BE2C (cell line): ENCODE measurements at regions not wholly inside any gene's neighbourhood (a gene's known extent, or its start where the extent isn't known, plus 50 kb on each side); places are given as distances from the start of the nearest gene placed in this dataset.
"Not testable (repeated sequence)": the region's sequence is repeated elsewhere in the genome, so short reads cannot be mapped to it uniquely, and the experiment has no call there.

Experiments
- DNase-seq: peaks from one replicate; pipeline ENCODE4 v3.0.0-alpha.2; 2020
- H3K27me3 ChIP-seq: fragments of 250-450 bp; sonication (Bioruptor Pico); 2 replicates; pipeline ENCODE4 v1.5.1; 2020; ENCODE audit warnings: mild to moderate bottlenecking
- H3K36me3 ChIP-seq: fragments of 250-450 bp; sonication (Bioruptor Pico); 2 replicates; pipeline ENCODE4 v1.5.1; 2020; ENCODE audit warnings: mild to moderate bottlenecking
- H3K4me1 ChIP-seq: fragments of 250-450 bp; sonication (Bioruptor Pico); 2 replicates; pipeline ENCODE4 v1.5.1; 2020
- H3K4me3 ChIP-seq: 2 replicates; pipeline ENCODE4 v1.5.1; 2011; ENCODE audit warnings: low read depth, low read length
- H3K9me3 ChIP-seq: fragments of 250-450 bp; sonication (Bioruptor Pico); 2 replicates; pipeline ENCODE4 v1.5.1; 2020
- TF ChIP-seq, protein P1 (sequence below): IDR thresholded peaks from 2 replicates; pipeline ENCODE4 v1.5.1; 2012; ENCODE audit warnings: mild to moderate bottlenecking, low read depth, low read length

DNA sequence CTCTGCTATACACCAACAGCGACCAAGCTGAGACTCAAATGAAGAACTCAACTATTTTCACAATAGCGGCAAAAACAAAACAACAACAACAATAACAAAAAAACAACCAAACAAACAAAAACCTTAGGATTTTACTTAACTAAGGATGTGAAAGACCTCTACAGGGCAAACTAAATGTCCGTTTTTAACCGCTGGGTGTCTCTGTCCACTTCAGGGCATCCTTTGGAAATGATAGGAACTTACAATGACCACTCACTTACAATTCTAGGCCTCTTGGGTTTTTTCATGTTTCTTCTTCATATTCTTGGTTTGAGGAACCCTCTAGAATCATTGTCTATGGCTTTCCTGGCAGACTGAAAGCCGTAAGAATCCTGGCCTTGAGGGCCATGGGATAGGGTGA lies 134.0 kb upstream of the FAM78B start:
- H3K4me1 ChIP-seq, result peaks cover 14% of the 10 kb centered on the region; the same call in 1 of the 2 replicates
- no peaks in the 10 kb centered on the region for H3K9me3 ChIP-seq
- no peak for DNase-seq
- no peaks in the 10 kb centered on the region for H3K36me3 ChIP-seq
- no peak overlapping the region for H3K4me3 ChIP-seq
- TF ChIP-seq, protein P1, sequence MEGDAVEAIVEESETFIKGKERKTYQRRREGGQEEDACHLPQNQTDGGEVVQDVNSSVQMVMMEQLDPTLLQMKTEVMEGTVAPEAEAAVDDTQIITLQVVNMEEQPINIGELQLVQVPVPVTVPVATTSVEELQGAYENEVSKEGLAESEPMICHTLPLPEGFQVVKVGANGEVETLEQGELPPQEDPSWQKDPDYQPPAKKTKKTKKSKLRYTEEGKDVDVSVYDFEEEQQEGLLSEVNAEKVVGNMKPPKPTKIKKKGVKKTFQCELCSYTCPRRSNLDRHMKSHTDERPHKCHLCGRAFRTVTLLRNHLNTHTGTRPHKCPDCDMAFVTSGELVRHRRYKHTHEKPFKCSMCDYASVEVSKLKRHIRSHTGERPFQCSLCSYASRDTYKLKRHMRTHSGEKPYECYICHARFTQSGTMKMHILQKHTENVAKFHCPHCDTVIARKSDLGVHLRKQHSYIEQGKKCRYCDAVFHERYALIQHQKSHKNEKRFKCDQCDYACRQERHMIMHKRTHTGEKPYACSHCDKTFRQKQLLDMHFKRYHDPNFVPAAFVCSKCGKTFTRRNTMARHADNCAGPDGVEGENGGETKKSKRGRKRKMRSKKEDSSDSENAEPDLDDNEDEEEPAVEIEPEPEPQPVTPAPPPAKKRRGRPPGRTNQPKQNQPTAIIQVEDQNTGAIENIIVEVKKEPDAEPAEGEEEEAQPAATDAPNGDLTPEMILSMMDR, result no peak
- no peaks in the 10 kb centered on the region for H3K27me3 ChIP-seq

DNA sequence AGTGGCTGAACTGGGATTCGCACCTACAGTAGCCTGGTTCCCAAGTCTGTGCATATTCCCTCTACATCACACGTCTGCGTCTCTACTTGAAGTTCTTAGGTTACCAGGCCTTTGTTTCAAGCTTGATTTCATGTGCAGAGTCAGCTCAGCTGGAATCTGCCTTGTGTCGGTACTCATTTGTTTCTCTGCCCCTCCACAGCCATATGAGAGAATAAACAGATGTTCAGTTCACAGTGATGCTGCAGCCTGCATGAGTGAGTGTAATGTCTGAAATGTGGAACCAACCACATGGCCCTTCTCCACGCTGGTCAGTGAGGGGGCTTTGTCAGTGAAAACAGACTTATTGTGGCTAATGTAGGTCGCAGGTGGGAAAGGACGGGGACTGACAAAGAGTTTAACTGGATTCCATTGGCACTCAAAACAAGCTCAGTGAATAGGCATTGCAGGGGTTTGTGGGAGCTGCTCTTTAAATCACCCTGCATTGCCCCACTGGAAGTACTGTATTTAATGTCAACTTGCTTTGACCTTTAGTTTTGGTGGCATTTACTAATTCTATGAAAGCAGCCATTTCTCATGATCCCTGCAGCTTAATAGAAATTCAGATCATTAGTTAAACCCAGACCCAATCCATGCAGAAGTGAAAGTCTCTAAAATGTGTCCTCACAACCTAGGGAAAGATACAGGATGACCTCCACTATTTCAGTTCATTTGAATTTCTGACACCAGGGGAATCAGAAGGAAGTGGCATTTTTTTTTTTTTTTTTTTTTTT lies 136.4 kb upstream of the FAM78B start:
- Histone ChIP-seq H3K36me3 (no peaks in the 10 kb centered on the region), H3K4me3 (no peak overlapping the region), H3K4me1 (peaks cover 22% of the 10 kb centered on the region), H3K27me3 (no peaks in the 10 kb centered on the region), H3K9me3 (no peaks in the 10 kb centered on the region)
- TF ChIP-seq, protein P1, result no peak
- peak; percentile 34 for DNase-seq

GRCh38 chr1:166304131-166304530 lies 137.3 kb upstream of the FAM78B start:
- TF ChIP-seq, protein P1, result no peak
- DNase-seq, result peak; percentile 57
- Histone ChIP-seq H3K27me3 (no peaks in the 10 kb centered on the region), H3K4me1 (peaks cover 25% of the 10 kb centered on the region), H3K4me3 (no peak overlapping the region), H3K9me3 (no peaks in the 10 kb centered on the region), H3K36me3 (no peaks in the 10 kb centered on the region)

- Histone ChIP-seq H3K4me1 (peaks cover 25% of the 10 kb centered on the region), H3K4me3 (no peak overlapping the region), H3K9me3 (no peaks in the 10 kb centered on the region), H3K36me3 (no peaks in the 10 kb centered on the region), H3K27me3 (no peaks in the 10 kb centered on the region)
- DNase-seq, result no peak
- TF ChIP-seq, protein P1, result no peak
These were observed 138.6 kb upstream of the FAM78B start for GRCh38 chr1:166305371-166305770.

DNA sequence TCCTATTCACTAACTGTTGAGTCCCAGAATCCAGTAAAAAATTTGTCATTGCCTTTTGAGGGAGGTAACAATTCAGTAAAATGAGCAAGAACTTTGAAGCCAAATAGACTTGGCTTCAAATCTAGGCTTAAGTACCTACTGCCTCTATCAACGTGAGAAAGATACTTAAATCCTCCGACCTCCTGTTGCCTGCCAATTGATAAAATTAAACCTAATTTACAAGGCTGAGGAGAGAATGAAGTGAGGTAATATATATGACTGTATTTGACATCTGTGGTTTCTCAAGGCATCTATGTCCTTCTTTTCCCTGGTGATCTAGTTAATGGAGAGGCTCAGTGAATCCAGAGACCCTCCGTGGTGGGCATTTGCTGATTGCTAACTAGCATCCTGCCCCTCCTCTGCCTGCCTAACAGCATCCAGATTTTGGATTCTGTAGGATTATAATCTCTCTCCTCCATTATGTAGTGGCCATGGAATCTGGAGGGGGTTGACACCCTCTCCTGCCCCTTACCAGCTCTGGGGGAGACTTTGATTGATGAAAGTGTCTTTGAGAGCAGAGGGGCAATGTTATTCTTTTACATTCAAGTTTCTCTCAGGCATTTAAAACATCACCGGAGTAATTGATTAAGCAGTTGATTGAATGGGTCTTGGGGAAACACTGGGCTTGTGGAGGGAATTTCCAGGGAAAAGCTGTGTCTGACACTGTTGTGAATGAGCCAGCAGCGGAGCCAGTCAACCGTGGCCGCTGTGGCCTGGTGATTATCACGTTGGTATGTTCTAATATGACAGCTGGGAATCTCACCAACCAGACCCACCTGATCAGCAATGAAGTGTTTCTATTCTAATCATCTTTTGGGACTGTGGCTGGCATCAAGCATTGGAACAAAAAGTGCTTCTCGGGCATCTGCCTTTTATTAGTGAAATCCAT lies 140.7 kb upstream of the FAM78B start:
- peak; percentile 81 for DNase-seq
- TF ChIP-seq, protein P1, result no peak

GRCh38 chr1:166316306-166316705 lies 149.5 kb upstream of the FAM78B start:
- not testable (repeated sequence) for H3K4me1 ChIP-seq, H3K36me3 ChIP-seq, DNase-seq, H3K9me3 ChIP-seq, H3K27me3 ChIP-seq, H3K4me3 ChIP-seq

More for the DNA sequence above, 140.7 kb upstream of the FAM78B start:
- no peaks in the 10 kb centered on the region for H3K36me3 ChIP-seq
- H3K9me3 ChIP-seq, result no peaks in the 10 kb centered on the region
- no peaks in the 10 kb centered on the region for H3K27me3 ChIP-seq
- peak overlapping the region; percentile 35 for H3K4me3 ChIP-seq
- peaks cover 25% of the 10 kb centered on the region for H3K4me1 ChIP-seq
